ENCODE measurements at regions not wholly inside any gene's neighbourhood (a gene's known extent, or its start where the extent isn't known, plus 50 kb on each side); places are given as distances from the start of the nearest gene placed in this dataset.

GRCh38 chr11:15541079-15541478 lies 426.4 kb downstream of the INSC start:
- DNase-seq (ENCODE audit: low read depth), result no peak

- no peak for DNase-seq (ENCODE audit: low read depth)
These were observed 429.6 kb downstream of the INSC start for GRCh38 chr11:15544353-15544752.

- DNase-seq (ENCODE audit: low read depth), result no peak
These were observed 433.0 kb downstream of the INSC start for GRCh38 chr11:15547685-15548084.

GRCh38 chr11:15551901-15552851 lies 437.5 kb downstream of the INSC start:
- no peak for DNase-seq (ENCODE audit: low read depth)

GRCh38 chr11:15555161-15555560 lies 440.4 kb downstream of the INSC start:
- DNase-seq (ENCODE audit: low read depth), result no peak

GRCh38 chr11:15557457-15558230 lies 442.9 kb downstream of the INSC start:
- no peak for DNase-seq (ENCODE audit: low read depth)

GRCh38 chr11:15558513-15559181 lies 443.9 kb downstream of the INSC start:
- no peak for DNase-seq (ENCODE audit: low read depth)

- DNase-seq (ENCODE audit: low read depth), result no peak
These were observed 446.2 kb downstream of the INSC start for GRCh38 chr11:15560689-15561467.

GRCh38 chr11:15562230-15562629 lies 447.5 kb downstream of the INSC start:
- DNase-seq (ENCODE audit: low read depth), result no peak

- no peak for DNase-seq (ENCODE audit: low read depth)
These were observed 448.3 kb downstream of the INSC start for GRCh38 chr11:15563054-15563453.

- no peak for DNase-seq (ENCODE audit: low read depth)
These were observed 451.2 kb downstream of the INSC start for GRCh38 chr11:15565880-15566279.

- DNase-seq (ENCODE audit: low read depth), result no peak
These were observed 453.7 kb downstream of the INSC start for GRCh38 chr11:15568440-15568839.

- DNase-seq (ENCODE audit: low read depth), result no peak
These were observed 454.7 kb downstream of the INSC start for GRCh38 chr11:15569305-15570025.

GRCh38 chr11:15575409-15575808 lies 460.7 kb downstream of the INSC start:
- no peak for DNase-seq (ENCODE audit: low read depth)

- DNase-seq (ENCODE audit: low read depth), result no peak
These were observed 462.0 kb downstream of the INSC start for GRCh38 chr11:15576769-15577168.

GRCh38 chr11:15577519-15577918 lies 462.8 kb downstream of the INSC start:
- no peak for DNase-seq (ENCODE audit: low read depth)

- DNase-seq (ENCODE audit: low read depth), result no peak
These were observed 464.7 kb downstream of the INSC start for GRCh38 chr11:15579287-15580001.

- DNase-seq (ENCODE audit: low read depth), result no peak
These were observed 465.5 kb downstream of the INSC start for GRCh38 chr11:15580056-15580774.

GRCh38 chr11:15580775-15581095 lies 466.0 kb downstream of the INSC start:
- DNase-seq (ENCODE audit: low read depth), result no peak

GRCh38 chr11:15584158-15584557 lies 469.4 kb downstream of the INSC start:
- no peak for DNase-seq (ENCODE audit: low read depth)

All from EH (cell line).